ENCODE measurements at regions not wholly inside any gene's neighbourhood (a gene's known extent, or its start where the extent isn't known, plus 50 kb on each side); places are given as distances from the start of the nearest gene placed in this dataset.

GRCh38 chr2:20916604-20917286 lies 93.8 kb upstream of the LDAH start (continued):
- no peak for TF ChIP-seq RXRB (CRISPR knock-in tag; IDR thresholded peaks at IDR 0.05; ENCODE audit: borderline replicate concordance)
- TF ChIP-seq KDM2A (CRISPR knock-in tag; IDR thresholded peaks at IDR 0.05; ENCODE audit: borderline replicate concordance, low read depth) = no peak
- no peak for TF ChIP-seq ZNF850 (CRISPR knock-in tag; conservative IDR thresholded peaks at IDR 0.05)
- TF ChIP-seq RAD21 (CRISPR knock-in tag; IDR thresholded peaks at IDR 0.05) = peak; percentile 70
- TF ChIP-seq BRCA1 (CRISPR knock-in tag; IDR thresholded peaks at IDR 0.05) = no peak
- TF ChIP-seq ZSCAN9 (CRISPR knock-in tag; IDR thresholded peaks at IDR 0.05; ENCODE audit: borderline replicate concordance) = no peak
- no peak for TF ChIP-seq HNF4G (IDR thresholded peaks at IDR 0.05; ENCODE audit: borderline replicate concordance, low read depth, low read length)
- no peak for TF ChIP-seq HNF4G (CRISPR knock-in tag; IDR thresholded peaks at IDR 0.05; ENCODE audit: borderline replicate concordance, low read depth)
- no peak for TF ChIP-seq ZHX1 (CRISPR knock-in tag; IDR thresholded peaks at IDR 0.05; ENCODE audit: low read depth)
- no peak for TF ChIP-seq TOPORS (CRISPR knock-in tag; IDR thresholded peaks at IDR 0.05)
- TF ChIP-seq PLSCR1 (CRISPR knock-in tag; IDR thresholded peaks at IDR 0.05; ENCODE audit: borderline replicate concordance) = no peak
- no peak for TF ChIP-seq ZIK1 (CRISPR knock-in tag; IDR thresholded peaks at IDR 0.05; ENCODE audit: borderline replicate concordance, low read depth)
- no peak for TF ChIP-seq POLR2AphosphoS2 (IDR thresholded peaks at IDR 0.05; ENCODE audit: low read depth, low read length)
- no peak for TF ChIP-seq ZNF513 (CRISPR knock-in tag; conservative IDR thresholded peaks at IDR 0.05)
- no peak for TF ChIP-seq ZNF747 (CRISPR knock-in tag; IDR thresholded peaks at IDR 0.05; ENCODE audit: borderline replicate concordance)
- no peak for TF ChIP-seq ZNF382 (CRISPR knock-in tag; IDR thresholded peaks at IDR 0.05; ENCODE audit: borderline replicate concordance)
- TF ChIP-seq GATA4 (IDR thresholded peaks at IDR 0.05; ENCODE audit: borderline replicate concordance, low read depth) = no peak
- no peak for TF ChIP-seq ATF6 (CRISPR knock-in tag; conservative IDR thresholded peaks at IDR 0.05)
- no peak for TF ChIP-seq ZNF629 (CRISPR knock-in tag; conservative IDR thresholded peaks at IDR 0.05)
- TF ChIP-seq NR1H2 (CRISPR knock-in tag; IDR thresholded peaks at IDR 0.05; ENCODE audit: borderline replicate concordance, low read depth) = no peak
- no peak for TF ChIP-seq ZNF253 (CRISPR knock-in tag; IDR thresholded peaks at IDR 0.05; ENCODE audit: borderline replicate concordance)
- peak; percentile 70; the same call in 1 of the 2 replicates for TF ChIP-seq ZNF501 (CRISPR knock-in tag; IDR thresholded peaks at IDR 0.05)
- no peak for TF ChIP-seq ZNF556 (CRISPR knock-in tag; IDR thresholded peaks at IDR 0.05; ENCODE audit: borderline replicate concordance)

Data from HepG2 (cell line).